ENCODE measurements at regions not wholly inside any gene's neighbourhood (a gene's known extent, or its start where the extent isn't known, plus 50 kb on each side); places are given as distances from the start of the nearest gene placed in this dataset.
A peak's percentile ranks its signal among the peaks of the same experiment; 100 is the strongest.

DNA sequence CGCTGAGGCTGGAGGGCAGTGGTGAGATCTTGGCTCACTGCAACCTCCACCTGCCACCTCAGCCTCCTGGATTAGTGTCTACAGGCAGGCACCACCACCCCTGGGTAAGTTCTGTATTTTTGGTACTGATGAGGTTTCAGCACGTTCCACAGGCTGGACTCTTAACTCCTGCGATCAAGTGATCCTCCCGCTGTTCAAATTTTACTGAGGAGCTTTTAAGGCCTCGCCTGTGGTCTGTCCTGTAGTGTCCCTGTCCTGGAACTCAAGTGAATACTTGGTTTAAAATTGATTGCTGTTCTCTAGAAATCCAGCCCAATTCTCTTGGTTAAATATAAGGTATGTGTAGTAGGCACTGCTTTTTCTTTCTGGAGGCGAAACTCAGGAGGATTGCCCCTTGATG lies 65.2 kb downstream of the DPRX start:
- no peaks in the 10 kb centered on the region for H3K36me3 ChIP-seq (ENCODE audit: control insufficient read depth, insufficient read depth, low read length)

DNA sequence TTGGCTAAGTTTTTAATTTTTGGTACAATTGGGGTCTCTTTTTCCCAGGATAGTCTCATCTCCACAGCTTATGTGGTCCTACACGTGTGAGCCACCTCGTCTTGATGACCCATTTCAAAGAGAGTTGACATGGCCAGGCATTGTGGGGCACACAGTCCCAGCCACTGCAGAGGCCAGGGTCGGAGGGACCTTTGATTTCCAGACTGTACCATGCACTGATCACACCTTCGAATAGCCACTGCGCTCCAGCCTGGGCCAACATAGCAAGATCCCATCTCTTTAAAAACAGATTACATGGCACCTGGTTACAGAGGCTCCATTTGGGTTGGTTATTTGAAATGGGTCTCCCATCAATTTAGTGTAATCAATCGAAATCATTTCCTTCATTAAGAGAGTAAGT lies 71.6 kb downstream of the DPRX start:
- no peak overlapping the region for H3K9ac ChIP-seq (ENCODE audit: extremely low read depth, low read length, poor library complexity, severe bottlenecking)

More for the DNA sequence above, 65.2 kb downstream of the DPRX start:
- Histone ChIP-seq H3K9ac (ENCODE audit: extremely low read depth, low read length, poor library complexity, severe bottlenecking) (no peak overlapping the region), H3K4me3 (ENCODE audit: low read length) (no peak overlapping the region), H3K27ac (ENCODE audit: low read depth, low read length) (no peak overlapping the region), H3K9me3 (ENCODE audit: control insufficient read depth, low read length) (peaks cover 5% of the 10 kb centered on the region), H3K27me3 (ENCODE audit: control insufficient read depth, insufficient read depth, low read length, poor library complexity, severe bottlenecking) (no peaks in the 10 kb centered on the region), H3K4me1 (ENCODE audit: control insufficient read depth, insufficient read depth, low read length) (peaks cover 5% of the 10 kb centered on the region)
- H3K27ac Mint-ChIP-seq: no peak overlapping the region
- 92 to 95% methylated on average over 4 to 6 of the region's 6 CpGs for WGBS, 2 experiments (ENCODE audit: insufficient coverage in 1 of 2, insufficient read length in 1 of 2)
- DNase-seq: peak; percentile 59
- no peaks in the 10 kb centered on the region for H3K27me3 Mint-ChIP-seq (ENCODE audit: insufficient read depth)
- peaks cover 9% of the 10 kb centered on the region for H3K4me1 Mint-ChIP-seq
- H3K9me3 Mint-ChIP-seq: no peaks in the 10 kb centered on the region
- TF ChIP-seq, protein P1, sequence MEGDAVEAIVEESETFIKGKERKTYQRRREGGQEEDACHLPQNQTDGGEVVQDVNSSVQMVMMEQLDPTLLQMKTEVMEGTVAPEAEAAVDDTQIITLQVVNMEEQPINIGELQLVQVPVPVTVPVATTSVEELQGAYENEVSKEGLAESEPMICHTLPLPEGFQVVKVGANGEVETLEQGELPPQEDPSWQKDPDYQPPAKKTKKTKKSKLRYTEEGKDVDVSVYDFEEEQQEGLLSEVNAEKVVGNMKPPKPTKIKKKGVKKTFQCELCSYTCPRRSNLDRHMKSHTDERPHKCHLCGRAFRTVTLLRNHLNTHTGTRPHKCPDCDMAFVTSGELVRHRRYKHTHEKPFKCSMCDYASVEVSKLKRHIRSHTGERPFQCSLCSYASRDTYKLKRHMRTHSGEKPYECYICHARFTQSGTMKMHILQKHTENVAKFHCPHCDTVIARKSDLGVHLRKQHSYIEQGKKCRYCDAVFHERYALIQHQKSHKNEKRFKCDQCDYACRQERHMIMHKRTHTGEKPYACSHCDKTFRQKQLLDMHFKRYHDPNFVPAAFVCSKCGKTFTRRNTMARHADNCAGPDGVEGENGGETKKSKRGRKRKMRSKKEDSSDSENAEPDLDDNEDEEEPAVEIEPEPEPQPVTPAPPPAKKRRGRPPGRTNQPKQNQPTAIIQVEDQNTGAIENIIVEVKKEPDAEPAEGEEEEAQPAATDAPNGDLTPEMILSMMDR (conservative IDR thresholded peaks at IDR 0.05): no peak
- no peaks in the 10 kb centered on the region for H3K36me3 Mint-ChIP-seq (ENCODE audit: low read depth)
- H3K4me3 Mint-ChIP-seq: no peak overlapping the region

DNA sequence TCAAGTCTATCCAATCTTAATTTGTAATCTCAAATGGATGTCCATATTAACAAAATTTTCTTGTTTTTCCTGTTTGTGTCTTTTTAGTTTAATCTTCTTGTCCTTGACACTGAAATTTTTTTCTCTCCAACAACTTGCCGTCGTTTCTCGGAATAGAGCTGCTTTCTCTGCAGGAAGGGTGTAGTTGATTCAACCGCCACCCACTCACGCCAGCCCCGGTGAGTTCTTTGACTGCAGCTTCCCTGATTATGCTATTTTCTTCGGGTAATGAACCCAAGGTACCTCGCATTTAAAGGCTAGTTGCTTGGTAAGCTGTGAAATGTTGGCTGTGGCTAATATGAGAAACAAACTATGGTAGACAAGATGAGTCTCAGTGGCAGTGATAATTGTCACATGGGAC lies 72.2 kb downstream of the DPRX start:
- DNase-seq: no peak
- H3K36me3 Mint-ChIP-seq (ENCODE audit: low read depth): no peaks in the 10 kb centered on the region
- Histone ChIP-seq H3K9ac (ENCODE audit: extremely low read depth, low read length, poor library complexity, severe bottlenecking) (no peak overlapping the region), H3K27me3 (ENCODE audit: control insufficient read depth, insufficient read depth, low read length, poor library complexity, severe bottlenecking) (no peaks in the 10 kb centered on the region), H3K36me3 (ENCODE audit: control insufficient read depth, insufficient read depth, low read length) (no peaks in the 10 kb centered on the region), H3K9me3 (ENCODE audit: control insufficient read depth, low read length) (no peaks in the 10 kb centered on the region), H3K4me3 (ENCODE audit: low read length) (no peak overlapping the region), H3K27ac (ENCODE audit: low read depth, low read length) (no peak overlapping the region), H3K4me1 (ENCODE audit: control insufficient read depth, insufficient read depth, low read length) (peaks cover 5% of the 10 kb centered on the region)
- H3K4me3 Mint-ChIP-seq: no peak overlapping the region
- H3K27me3 Mint-ChIP-seq (ENCODE audit: insufficient read depth): no peaks in the 10 kb centered on the region
- peaks cover 14% of the 10 kb centered on the region for H3K4me1 Mint-ChIP-seq
- H3K9me3 Mint-ChIP-seq: no peaks in the 10 kb centered on the region
- TF ChIP-seq, protein P1 (conservative IDR thresholded peaks at IDR 0.05): no peak
- WGBS, 2 experiments (ENCODE audit: insufficient coverage in 1 of 2, insufficient read length in 1 of 2): 91 to 94% methylated on average over 6 to 8 of the region's 8 CpGs
- no peak overlapping the region for H3K27ac Mint-ChIP-seq

More for the DNA sequence above, 71.6 kb downstream of the DPRX start:
- H3K4me1 Mint-ChIP-seq: peaks cover 14% of the 10 kb centered on the region
- H3K9me3 Mint-ChIP-seq: no peaks in the 10 kb centered on the region
- H3K4me3 Mint-ChIP-seq: no peak overlapping the region
- H3K27me3 Mint-ChIP-seq (ENCODE audit: insufficient read depth): no peaks in the 10 kb centered on the region
- Histone ChIP-seq H3K27ac (ENCODE audit: low read depth, low read length) (no peak overlapping the region), H3K9me3 (ENCODE audit: control insufficient read depth, low read length) (no peaks in the 10 kb centered on the region), H3K36me3 (ENCODE audit: control insufficient read depth, insufficient read depth, low read length) (no peaks in the 10 kb centered on the region), H3K4me3 (ENCODE audit: low read length) (no peak overlapping the region), H3K4me1 (ENCODE audit: control insufficient read depth, insufficient read depth, low read length) (peaks cover 5% of the 10 kb centered on the region), H3K27me3 (ENCODE audit: control insufficient read depth, insufficient read depth, low read length, poor library complexity, severe bottlenecking) (no peaks in the 10 kb centered on the region)
- no peak for DNase-seq
- TF ChIP-seq, protein P1 (conservative IDR thresholded peaks at IDR 0.05): no peak
- no peak overlapping the region for H3K27ac Mint-ChIP-seq
- no peaks in the 10 kb centered on the region for H3K36me3 Mint-ChIP-seq (ENCODE audit: low read depth)
- 93 to 95% methylated on average over 5 to 6 of the region's 6 CpGs for WGBS, 2 experiments (ENCODE audit: insufficient coverage in 1 of 2, insufficient read length in 1 of 2)
